CD4-positive, alpha-beta T cell treated with Interleukin-10 for 1 hour (primary cell): ENCODE measurements at regions not wholly inside any gene's neighbourhood (a gene's known extent, or its start where the extent isn't known, plus 50 kb on each side); places are given as distances from the start of the nearest gene placed in this dataset.

ENCODE experiments used
- DNase-seq: peaks from one replicate; pipeline ENCODE4 v3.0.0-alpha.2; 2020

DNA sequence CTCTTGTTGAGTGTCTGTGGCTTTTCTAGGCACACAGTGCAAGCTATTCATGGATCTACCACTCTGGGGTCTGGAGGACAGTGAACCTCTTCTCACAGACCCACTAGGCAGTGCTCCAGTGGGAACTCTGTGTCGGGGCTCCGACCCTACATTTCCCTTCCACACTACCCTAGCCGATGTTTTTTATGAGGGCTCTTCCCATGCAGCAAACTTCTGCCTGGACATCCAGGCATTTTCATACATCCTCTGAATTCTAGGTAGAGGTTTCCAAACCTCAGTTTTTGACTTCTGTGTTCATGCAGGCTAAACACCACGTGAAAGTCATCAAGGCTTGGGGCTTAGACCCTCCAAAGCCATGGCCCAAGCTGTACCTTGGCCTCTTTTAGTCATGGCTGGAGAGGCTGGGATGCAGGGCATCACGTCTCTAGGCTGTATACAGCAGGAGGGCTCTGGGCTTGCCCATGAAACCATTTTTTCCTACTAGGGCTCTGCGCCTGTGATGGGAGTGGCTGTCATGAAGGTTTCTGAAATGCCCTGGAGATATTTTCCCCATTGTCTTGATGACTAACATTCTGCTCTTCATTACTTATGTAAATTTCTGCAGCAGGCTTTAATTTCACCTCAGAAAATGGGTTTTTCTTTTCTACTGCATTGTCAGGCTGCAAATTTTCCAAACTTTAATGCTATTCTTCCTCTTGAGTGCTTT, 249.8 kb upstream of the CPEB2 start:
- DNase-seq: no peak

DNA sequence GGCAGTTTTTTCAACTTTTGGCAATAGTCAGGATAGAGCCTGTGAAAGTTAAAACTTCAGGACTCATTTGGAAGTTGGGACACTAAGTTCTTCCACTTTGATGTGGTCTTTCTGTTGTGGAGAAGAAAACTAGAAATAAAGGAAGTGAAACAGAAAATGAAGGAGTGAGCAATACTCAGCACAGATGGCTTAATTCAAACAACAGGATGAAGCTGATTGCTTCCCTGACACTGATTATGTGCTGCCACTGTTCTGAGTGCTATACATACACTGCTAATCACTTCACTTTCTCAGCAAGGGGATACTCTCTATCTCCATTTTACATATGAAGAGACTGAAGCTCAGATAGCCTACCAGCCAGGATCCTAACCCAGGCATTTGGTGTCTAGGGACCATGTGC, 235.1 kb upstream of the CPEB2 start:
- no peak for DNase-seq

- no peak for DNase-seq
These were observed 233.8 kb upstream of the CPEB2 start for GRCh38 chr4:14768449-14768848.

DNA sequence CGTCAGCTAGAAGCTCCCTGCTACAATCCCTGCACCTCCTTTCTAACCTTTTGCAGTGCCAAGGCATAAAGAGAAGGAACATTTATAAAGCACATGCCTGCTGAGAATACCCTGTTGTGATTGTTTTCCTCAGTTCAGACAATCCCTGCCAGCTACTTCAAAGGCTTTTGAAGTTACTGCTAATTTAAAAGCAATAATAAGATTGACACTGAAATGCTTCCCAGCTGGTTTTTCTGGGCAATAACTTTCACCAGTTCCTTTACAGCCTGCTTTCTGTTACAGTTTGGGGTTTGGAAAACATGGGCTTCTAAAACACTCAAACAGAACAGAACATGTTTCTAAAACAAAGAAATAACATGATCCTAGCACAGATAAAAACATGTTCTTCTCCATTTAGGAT, 232.3 kb upstream of the CPEB2 start:
- DNase-seq: no peak

GRCh38 chr4:14771094-14771493, 231.2 kb upstream of the CPEB2 start:
- no peak for DNase-seq

DNA sequence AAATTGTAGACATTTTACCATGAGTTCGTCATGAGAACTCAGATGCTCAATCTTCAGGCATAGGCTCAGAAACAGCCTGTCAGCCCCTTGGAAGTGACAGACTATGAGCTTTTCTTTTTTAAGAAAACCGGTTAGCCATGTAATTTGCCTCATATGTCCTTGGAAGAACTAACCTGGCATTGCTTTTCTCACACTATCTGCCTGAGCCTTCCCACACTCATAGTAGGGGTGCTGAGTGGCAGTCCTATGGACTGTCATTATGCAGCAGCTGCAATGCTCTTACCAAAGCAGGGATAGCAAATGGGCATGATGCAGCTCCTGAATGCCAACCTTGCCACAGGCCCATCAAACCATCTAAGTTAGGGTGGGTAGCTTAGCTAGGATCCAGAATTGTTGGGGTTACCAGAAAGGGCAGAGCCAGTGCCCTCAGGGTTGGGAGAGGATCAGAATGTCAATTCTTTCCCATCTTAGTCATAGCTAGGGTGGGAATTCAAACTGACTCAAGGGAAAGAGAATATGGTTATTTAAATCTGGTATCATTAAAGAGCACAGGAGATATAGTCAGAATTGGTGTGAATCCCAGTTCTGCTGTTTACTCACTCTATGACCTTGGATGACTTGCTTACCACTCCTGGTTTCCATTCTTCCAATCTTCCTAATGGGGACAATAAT, 230.6 kb upstream of the CPEB2 start:
- DNase-seq: no peak

DNA sequence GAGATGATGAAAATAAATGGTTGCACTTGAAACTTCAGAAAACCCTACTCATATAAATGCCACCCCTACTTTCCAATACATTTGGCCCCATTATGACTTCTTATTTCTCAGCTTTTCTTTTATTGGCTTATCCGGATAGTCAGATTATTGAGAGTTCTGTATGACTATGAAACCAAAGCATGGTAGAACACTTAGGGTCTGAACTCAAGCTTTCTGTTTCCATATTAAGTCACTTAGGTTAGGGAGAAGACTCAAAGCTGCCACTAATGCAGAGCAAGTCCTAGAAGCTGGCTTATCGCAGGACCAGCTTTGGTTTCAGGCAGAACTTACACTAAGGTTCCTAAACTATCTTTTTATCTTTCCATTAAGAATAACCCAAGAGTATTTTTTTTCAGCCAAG, 229.9 kb upstream of the CPEB2 start:
- DNase-seq: no peak

DNA sequence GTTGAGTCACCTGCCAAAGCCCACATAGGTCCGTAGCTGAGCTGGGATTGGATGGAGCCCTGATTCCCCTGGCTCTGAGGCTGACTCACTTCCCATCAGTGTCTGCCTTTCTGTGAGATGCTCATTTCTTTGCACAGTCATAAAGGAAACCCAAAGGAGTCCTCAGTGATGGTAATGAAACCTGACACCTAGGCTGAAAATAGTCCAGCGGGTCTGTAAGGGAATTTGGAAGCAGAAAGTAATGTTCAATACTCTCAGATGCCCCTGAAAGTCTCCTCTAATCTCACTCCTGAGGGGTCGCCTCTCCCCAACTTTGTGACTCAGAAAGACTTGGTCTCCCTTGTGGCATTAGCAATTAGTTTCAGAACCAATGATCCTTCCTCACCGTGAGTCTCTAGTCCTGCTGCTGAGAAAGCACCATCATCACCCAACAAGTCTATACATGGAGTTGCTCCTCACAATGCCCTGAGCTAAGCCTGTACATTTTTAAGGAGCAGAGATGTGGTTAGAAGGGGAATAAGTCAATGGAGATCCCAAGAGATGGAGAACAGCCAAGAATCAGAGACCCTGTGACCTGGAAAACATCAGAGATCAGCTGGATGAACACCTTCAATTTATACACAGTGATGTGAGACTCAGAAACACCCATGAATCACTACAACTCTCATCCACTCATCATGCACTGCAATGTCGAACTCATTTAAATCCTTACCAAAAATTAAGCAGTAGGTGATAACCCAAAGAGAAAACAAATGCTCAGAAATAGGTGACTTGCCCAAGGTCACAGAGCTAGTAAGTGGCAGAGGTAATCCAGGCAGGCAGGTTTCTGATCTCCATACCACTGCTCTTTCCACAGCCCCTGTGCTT, 219.0 kb upstream of the CPEB2 start:
- DNase-seq: no peak

DNA sequence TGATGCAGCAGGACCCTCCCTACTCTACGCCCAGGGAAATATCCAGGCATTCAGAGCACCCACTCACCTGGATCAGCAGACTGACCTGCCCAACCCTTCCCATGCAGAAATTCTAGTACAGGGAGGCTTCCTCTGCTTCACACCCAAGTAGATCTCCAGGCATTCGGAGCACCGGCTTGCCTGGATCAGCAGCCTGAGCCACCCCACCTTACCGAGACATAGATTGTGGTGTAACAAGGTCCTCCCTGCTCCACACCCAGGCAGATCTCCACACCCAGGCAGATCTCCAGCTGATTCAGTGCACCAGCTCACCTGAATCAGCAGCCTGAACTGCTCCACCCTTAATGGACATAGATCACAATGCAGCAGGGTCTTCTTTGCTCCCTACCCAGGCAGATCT, 215.1 kb upstream of the CPEB2 start:
- no peak for DNase-seq

DNA sequence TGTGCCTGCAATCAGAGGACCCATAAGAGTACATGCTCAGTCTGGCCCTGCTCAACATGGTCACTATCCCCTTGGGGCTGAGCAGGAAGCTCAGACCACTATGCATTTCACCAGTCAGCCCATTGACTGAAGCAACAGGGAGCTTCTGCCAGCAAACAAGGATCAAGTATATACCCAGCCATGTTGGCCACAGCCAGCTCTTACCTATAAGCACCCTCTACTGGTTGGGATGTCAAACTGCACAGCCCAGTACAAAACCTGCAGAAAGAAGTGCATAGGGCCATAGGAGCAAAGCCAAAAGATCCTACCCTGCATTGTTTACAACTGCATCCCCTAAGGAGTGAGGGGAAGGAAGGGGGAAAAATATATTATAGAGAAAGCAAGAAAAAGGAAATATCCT, 214.4 kb upstream of the CPEB2 start:
- no peak for DNase-seq

- no peak for DNase-seq
These were observed 211.8 kb upstream of the CPEB2 start for GRCh38 chr4:14790494-14790893.

DNA sequence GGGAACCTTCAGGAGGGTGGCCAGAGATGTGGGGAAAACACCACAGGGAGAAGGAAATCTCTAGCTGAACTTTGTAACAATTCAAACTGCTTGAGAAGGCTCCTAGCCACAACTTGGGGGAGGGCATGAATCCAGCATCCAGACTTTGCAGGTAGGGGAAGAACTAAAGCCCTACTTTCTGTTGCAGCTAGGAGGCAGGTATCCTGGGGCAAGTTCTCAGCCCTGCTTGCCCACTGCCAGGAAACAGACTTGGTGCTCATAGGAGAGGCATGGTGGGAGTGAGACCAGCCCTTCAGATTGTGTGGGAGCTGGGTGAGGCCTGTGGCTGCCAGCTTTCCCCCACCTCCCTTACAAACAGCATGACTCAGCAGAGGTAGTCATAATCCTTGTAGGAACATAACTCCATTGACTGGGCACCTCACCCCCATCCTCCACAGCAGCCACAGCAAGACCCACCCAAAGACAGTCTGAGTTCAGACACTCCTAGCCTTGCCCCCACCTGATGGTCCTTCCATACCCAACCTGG, 209.5 kb upstream of the CPEB2 start:
- no peak for DNase-seq

- DNase-seq: no peak
These were observed 201.3 kb upstream of the CPEB2 start for GRCh38 chr4:14800977-14801376.

DNA sequence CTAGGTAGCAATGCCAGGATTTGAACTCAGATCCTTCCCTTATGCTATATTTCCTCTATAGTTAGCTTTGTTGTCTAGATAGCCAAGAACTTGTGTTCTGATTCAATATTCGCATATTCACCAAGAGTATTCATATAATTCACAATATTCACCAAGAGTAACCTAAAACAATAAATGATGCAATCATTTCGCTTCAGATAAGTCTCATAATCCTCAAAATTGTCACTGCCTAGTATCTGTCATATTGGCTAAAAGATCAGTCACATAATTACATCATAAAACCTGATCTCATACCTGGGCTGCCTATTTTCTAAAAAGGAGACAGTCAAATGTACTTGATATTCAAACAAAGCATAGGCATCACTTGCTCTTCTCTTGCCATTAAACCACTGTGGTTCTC, 199.7 kb upstream of the CPEB2 start:
- no peak for DNase-seq

- no peak for DNase-seq
These were observed 194.4 kb upstream of the CPEB2 start for GRCh38 chr4:14807856-14808255.

- no peak for DNase-seq
These were observed 193.1 kb upstream of the CPEB2 start for GRCh38 chr4:14809203-14809602.

GRCh38 chr4:14810121-14810520, 192.2 kb upstream of the CPEB2 start:
- DNase-seq: no peak

GRCh38 chr4:14810568-14810967, 191.7 kb upstream of the CPEB2 start:
- no peak for DNase-seq

DNA sequence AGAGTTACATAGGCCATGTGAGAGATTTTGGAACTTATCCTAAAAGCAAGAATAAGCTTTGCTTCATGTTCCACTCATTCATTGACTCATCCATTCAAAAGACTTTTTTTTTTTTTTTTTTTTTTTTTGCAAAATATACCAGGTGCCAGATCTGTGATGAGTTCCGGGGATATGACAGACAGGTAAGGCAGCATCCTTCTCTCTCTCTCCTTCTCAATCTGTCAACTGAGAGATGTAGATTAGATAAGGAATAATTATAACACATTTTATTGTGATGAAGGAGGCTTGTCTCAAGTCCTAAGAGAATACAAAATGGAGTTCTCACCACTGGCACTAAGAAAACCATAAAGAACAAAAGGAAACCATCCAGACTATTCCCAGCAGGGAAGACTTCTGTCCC, 190.2 kb upstream of the CPEB2 start:
- no peak for DNase-seq

- DNase-seq: no peak
These were observed 185.5 kb upstream of the CPEB2 start for GRCh38 chr4:14816623-14817261.

DNA sequence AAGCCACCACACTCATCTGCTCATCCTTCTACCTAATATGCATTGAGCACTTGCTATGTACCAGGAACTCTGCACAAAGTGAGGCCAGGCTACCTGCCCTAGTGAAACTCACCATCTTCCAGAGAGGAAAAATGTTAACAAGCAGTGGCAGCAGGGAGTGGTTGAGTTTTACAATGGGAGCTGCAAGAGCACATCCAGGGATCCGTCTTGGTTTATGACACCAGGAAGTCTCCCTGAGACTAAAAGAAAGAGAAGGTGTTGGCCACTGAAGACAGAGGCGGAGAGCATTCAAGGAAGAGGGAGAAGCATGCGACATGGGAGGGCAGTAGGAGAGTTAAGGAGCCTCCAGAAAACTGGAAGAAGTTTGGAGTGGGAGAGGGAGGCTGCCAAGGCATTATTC, 178.1 kb upstream of the CPEB2 start:
- no peak for DNase-seq

GRCh38 chr4:14827111-14827510, 175.2 kb upstream of the CPEB2 start:
- DNase-seq: no peak

DNA sequence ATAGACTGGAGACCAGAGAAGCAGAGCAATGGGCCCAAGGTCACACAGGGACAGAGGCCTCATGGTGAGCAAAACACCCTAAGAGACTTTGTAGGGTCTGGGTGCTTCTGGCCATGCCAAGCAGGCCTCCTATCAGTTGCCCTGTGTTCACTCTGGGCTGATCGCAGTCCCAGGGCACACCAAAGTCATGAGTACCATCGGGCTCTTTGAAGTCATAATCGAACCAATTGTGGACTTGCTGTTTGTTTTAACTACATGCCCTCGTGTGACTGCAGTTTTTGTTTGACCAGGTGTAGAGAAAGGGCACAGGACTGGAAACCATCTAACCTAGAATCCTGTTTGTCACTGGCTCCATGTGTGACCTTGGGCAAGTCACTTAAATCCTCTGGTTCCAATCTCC, 172.5 kb upstream of the CPEB2 start:
- DNase-seq: no peak
